ENCODE measurements at regions not wholly inside any gene's neighbourhood (a gene's known extent, or its start where the extent isn't known, plus 50 kb on each side); places are given as distances from the start of the nearest gene placed in this dataset.

- no peak overlapping the region for H3K27ac Mint-ChIP-seq (ENCODE audit: low read depth)
- H3K4me3 Mint-ChIP-seq, result no peak overlapping the region
- DNase-seq (ENCODE audit: low spot score in 2 of 2) (no peak), ATAC-seq (replicated peaks; ENCODE audit: extremely low read depth, poor library complexity, severe bottlenecking) (no peak)
- no peaks in the 10 kb centered on the region for H3K36me3 Mint-ChIP-seq (ENCODE audit: insufficient read depth)
- no peaks in the 10 kb centered on the region for H3K4me1 Mint-ChIP-seq
- no peaks in the 10 kb centered on the region for H3K9me3 Mint-ChIP-seq
- peaks cover 16% of the 10 kb centered on the region for H3K27me3 Mint-ChIP-seq
Observed at GRCh38 chr2:39546937-39547336, 109.9 kb upstream of the MAP4K3 start.

- Mint-ChIP-seq H3K27ac (ENCODE audit: low read depth) (no peak overlapping the region), H3K27me3 (peaks cover 9% of the 10 kb centered on the region), H3K36me3 (ENCODE audit: insufficient read depth) (no peaks in the 10 kb centered on the region), H3K4me1 (no peaks in the 10 kb centered on the region), H3K9me3 (no peaks in the 10 kb centered on the region), H3K4me3 (no peak overlapping the region)
- ATAC-seq (replicated peaks; ENCODE audit: extremely low read depth, poor library complexity, severe bottlenecking), result no peak
- no peak for DNase-seq (ENCODE audit: low spot score in 2 of 2)
Observed at GRCh38 chr2:39547811-39548719, 111.0 kb upstream of the MAP4K3 start.

- ATAC-seq (replicated peaks; ENCODE audit: extremely low read depth, poor library complexity, severe bottlenecking) (no peak), DNase-seq (ENCODE audit: low spot score in 2 of 2) (no peak)
- Mint-ChIP-seq H3K4me1 (no peaks in the 10 kb centered on the region), H3K27ac (ENCODE audit: low read depth) (no peak overlapping the region), H3K27me3 (peaks cover 9% of the 10 kb centered on the region), H3K4me3 (no peak overlapping the region), H3K36me3 (ENCODE audit: insufficient read depth) (no peaks in the 10 kb centered on the region), H3K9me3 (no peaks in the 10 kb centered on the region)
Observed at GRCh38 chr2:39549000-39549399, 111.9 kb upstream of the MAP4K3 start.

- H3K4me3 Mint-ChIP-seq, result no peak overlapping the region
- no peaks in the 10 kb centered on the region for H3K36me3 Mint-ChIP-seq (ENCODE audit: insufficient read depth)
- H3K27me3 Mint-ChIP-seq, result peaks cover 9% of the 10 kb centered on the region
- no peak for ATAC-seq (replicated peaks; ENCODE audit: extremely low read depth, poor library complexity, severe bottlenecking)
- no peaks in the 10 kb centered on the region for H3K4me1 Mint-ChIP-seq
- no peak for DNase-seq (ENCODE audit: low spot score in 2 of 2)
- no peak overlapping the region for H3K27ac Mint-ChIP-seq (ENCODE audit: low read depth)
- no peaks in the 10 kb centered on the region for H3K9me3 Mint-ChIP-seq
Observed at GRCh38 chr2:39549718-39550464, 112.8 kb upstream of the MAP4K3 start.

GRCh38 chr2:39550701-39551285 is 113.7 kb upstream of the MAP4K3 start:
- Mint-ChIP-seq H3K9me3 (no peaks in the 10 kb centered on the region), H3K4me3 (no peak overlapping the region), H3K4me1 (no peaks in the 10 kb centered on the region), H3K27me3 (peaks cover 9% of the 10 kb centered on the region), H3K27ac (ENCODE audit: low read depth) (no peak overlapping the region), H3K36me3 (ENCODE audit: insufficient read depth) (no peaks in the 10 kb centered on the region)
- ATAC-seq (replicated peaks; ENCODE audit: extremely low read depth, poor library complexity, severe bottlenecking) (no peak), DNase-seq (ENCODE audit: low spot score in 2 of 2) (no peak)

GRCh38 chr2:39558906-39559305 is 106.8 kb upstream of the TMEM178A start:
- Mint-ChIP-seq H3K27ac (ENCODE audit: low read depth) (no peak overlapping the region), H3K36me3 (ENCODE audit: insufficient read depth) (no peaks in the 10 kb centered on the region), H3K4me3 (no peak overlapping the region), H3K4me1 (no peaks in the 10 kb centered on the region), H3K9me3 (peaks cover 14% of the 10 kb centered on the region), H3K27me3 (peaks cover 10% of the 10 kb centered on the region)
- DNase-seq (ENCODE audit: low spot score in 2 of 2), result no peak
- ATAC-seq (replicated peaks; ENCODE audit: extremely low read depth, poor library complexity, severe bottlenecking), result no peak

- H3K27me3 Mint-ChIP-seq, result peaks cover 10% of the 10 kb centered on the region
- no peak overlapping the region for H3K4me3 Mint-ChIP-seq
- peaks cover 19% of the 10 kb centered on the region for H3K9me3 Mint-ChIP-seq
- DNase-seq (ENCODE audit: low spot score in 2 of 2) (no peak), ATAC-seq (replicated peaks; ENCODE audit: extremely low read depth, poor library complexity, severe bottlenecking) (no peak)
- H3K27ac Mint-ChIP-seq (ENCODE audit: low read depth), result no peak overlapping the region
- no peaks in the 10 kb centered on the region for H3K36me3 Mint-ChIP-seq (ENCODE audit: insufficient read depth)
- H3K4me1 Mint-ChIP-seq, result no peaks in the 10 kb centered on the region
Observed at GRCh38 chr2:39563572-39563971, 102.1 kb upstream of the TMEM178A start.

- H3K27ac Mint-ChIP-seq (ENCODE audit: low read depth), result no peak overlapping the region
- H3K4me3 Mint-ChIP-seq, result no peak overlapping the region
- peaks cover 19% of the 10 kb centered on the region for H3K9me3 Mint-ChIP-seq
Observed at GRCh38 chr2:39567507-39567906, 98.2 kb upstream of the TMEM178A start.

GRCh38 chr2:39568116-39568515 is 97.6 kb upstream of the TMEM178A start:
- Mint-ChIP-seq H3K27me3 (no peaks in the 10 kb centered on the region), H3K36me3 (ENCODE audit: insufficient read depth) (no peaks in the 10 kb centered on the region), H3K4me1 (no peaks in the 10 kb centered on the region), H3K4me3 (no peak overlapping the region), H3K27ac (ENCODE audit: low read depth) (no peak overlapping the region), H3K9me3 (peaks cover 13% of the 10 kb centered on the region)
- ATAC-seq (replicated peaks; ENCODE audit: extremely low read depth, poor library complexity, severe bottlenecking) (no peak), DNase-seq (ENCODE audit: low spot score in 2 of 2) (no peak)

More at GRCh38 chr2:39567507-39567906, 98.2 kb upstream of the TMEM178A start:
- H3K27me3 Mint-ChIP-seq, result no peaks in the 10 kb centered on the region
- no peaks in the 10 kb centered on the region for H3K36me3 Mint-ChIP-seq (ENCODE audit: insufficient read depth)
- DNase-seq (ENCODE audit: low spot score in 2 of 2) (no peak), ATAC-seq (replicated peaks; ENCODE audit: extremely low read depth, poor library complexity, severe bottlenecking) (no peak)
- H3K4me1 Mint-ChIP-seq, result no peaks in the 10 kb centered on the region

- no peak for ATAC-seq (replicated peaks; ENCODE audit: extremely low read depth, poor library complexity, severe bottlenecking)
- Mint-ChIP-seq H3K9me3 (peaks cover 8% of the 10 kb centered on the region), H3K4me1 (no peaks in the 10 kb centered on the region), H3K4me3 (no peak overlapping the region), H3K36me3 (ENCODE audit: insufficient read depth) (no peaks in the 10 kb centered on the region), H3K27ac (ENCODE audit: low read depth) (no peak overlapping the region), H3K27me3 (no peaks in the 10 kb centered on the region)
- no peak for DNase-seq (ENCODE audit: low spot score in 2 of 2)
Observed at GRCh38 chr2:39568561-39569006, 97.1 kb upstream of the TMEM178A start.

GRCh38 chr2:39570130-39570555 is 95.6 kb upstream of the TMEM178A start:
- no peak overlapping the region for H3K27ac Mint-ChIP-seq (ENCODE audit: low read depth)
- no peak for ATAC-seq (replicated peaks; ENCODE audit: extremely low read depth, poor library complexity, severe bottlenecking)

GRCh38 chr2:39570614-39571013 is 95.1 kb upstream of the TMEM178A start:
- H3K36me3 Mint-ChIP-seq (ENCODE audit: insufficient read depth), result no peaks in the 10 kb centered on the region
- no peak for ATAC-seq (replicated peaks; ENCODE audit: extremely low read depth, poor library complexity, severe bottlenecking)
- no peaks in the 10 kb centered on the region for H3K4me1 Mint-ChIP-seq
- no peak for DNase-seq (ENCODE audit: low spot score in 2 of 2)
- no peak overlapping the region for H3K4me3 Mint-ChIP-seq
- no peak overlapping the region for H3K27ac Mint-ChIP-seq (ENCODE audit: low read depth)
- no peaks in the 10 kb centered on the region for H3K9me3 Mint-ChIP-seq
- H3K27me3 Mint-ChIP-seq, result no peaks in the 10 kb centered on the region

More at GRCh38 chr2:39570130-39570555, 95.6 kb upstream of the TMEM178A start:
- H3K4me3 Mint-ChIP-seq, result no peak overlapping the region
- DNase-seq (ENCODE audit: low spot score in 2 of 2), result no peak
- H3K9me3 Mint-ChIP-seq, result no peaks in the 10 kb centered on the region
- H3K27me3 Mint-ChIP-seq, result no peaks in the 10 kb centered on the region
- H3K4me1 Mint-ChIP-seq, result no peaks in the 10 kb centered on the region
- H3K36me3 Mint-ChIP-seq (ENCODE audit: insufficient read depth), result no peaks in the 10 kb centered on the region
